ENCODE measurements at regions not wholly inside any gene's neighbourhood (a gene's known extent, or its start where the extent isn't known, plus 50 kb on each side); places are given as distances from the start of the nearest gene placed in this dataset.

DNA sequence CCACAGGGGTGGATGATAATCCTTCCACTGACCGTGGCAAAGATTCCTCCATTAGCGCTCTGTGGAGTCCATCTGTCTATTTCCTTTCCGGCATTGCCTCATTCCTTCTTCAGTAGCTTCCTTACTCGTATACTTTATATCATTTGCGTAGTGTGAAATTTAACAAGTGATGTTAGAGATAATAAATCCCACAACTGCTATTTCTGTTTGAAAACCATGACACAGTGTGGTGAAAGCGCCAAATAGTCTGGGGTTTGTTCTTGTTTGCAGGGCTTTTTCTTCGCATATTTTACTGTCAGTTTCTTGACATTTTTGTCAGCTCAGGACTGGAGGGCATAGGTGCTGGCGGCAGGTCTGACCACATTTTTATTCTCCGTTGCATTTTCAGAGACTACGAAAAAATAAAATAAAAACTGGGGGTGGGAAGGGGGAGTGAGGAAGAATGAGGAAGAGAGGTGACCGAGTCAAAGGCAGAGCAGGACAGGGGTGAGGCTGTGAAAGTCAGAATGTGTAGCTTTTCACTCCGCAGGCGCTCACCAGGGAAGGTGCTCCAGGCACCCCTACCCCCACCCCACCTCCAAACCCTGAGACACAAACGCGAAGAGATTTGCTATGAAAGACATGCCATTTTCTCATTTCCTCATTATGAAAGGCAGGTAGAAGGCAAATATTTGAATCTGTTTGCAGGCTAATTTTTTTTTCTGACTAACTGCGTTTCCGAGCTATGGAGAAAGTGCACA lies 965.0 kb downstream of the MCTP2 start:
- TF ChIP-seq EZH2 (IDR thresholded peaks at IDR 0.05; ENCODE audit: insufficient read depth, poor library complexity, severe bottlenecking) (no peak), EZH2phosphoT487 (IDR thresholded peaks at IDR 0.05; ENCODE audit: insufficient read depth, low read depth) (no peak)

Data from GM23248 (cell line).